Suppressor macrophage treated with lipopolysaccharide for 1 hour (primary cell): ENCODE measurements at regions not wholly inside any gene's neighbourhood (a gene's known extent, or its start where the extent isn't known, plus 50 kb on each side); places are given as distances from the start of the nearest gene placed in this dataset.
A peak's percentile ranks its signal among the peaks of the same experiment; 100 is the strongest.

Source experiments
- DNase-seq, 3 donors: peaks; one replicate each; pipeline ENCODE4 v3.0.0-alpha.2; 2020 to 2022

DNA sequence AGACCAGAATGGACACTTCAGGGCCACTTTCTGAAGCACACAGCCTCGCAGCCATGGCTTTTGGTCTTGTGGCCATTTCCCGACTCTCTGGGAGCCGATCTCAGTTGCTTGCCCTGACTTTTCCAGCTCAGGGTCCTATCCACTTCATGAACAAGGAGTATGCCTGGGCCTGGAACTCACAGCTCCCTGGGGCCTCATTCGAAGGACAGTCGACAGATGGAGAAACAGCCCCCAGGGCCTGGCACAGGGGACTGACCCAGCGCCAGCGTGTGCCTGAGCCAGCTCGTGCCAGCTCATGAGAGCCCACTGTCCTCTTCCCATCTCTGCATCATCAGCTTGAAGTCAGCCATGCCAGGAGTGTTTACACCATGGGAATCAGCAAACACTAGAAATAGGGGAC lies 134.6 kb upstream of the GPC1 start:
- no peak for DNase-seq

DNA sequence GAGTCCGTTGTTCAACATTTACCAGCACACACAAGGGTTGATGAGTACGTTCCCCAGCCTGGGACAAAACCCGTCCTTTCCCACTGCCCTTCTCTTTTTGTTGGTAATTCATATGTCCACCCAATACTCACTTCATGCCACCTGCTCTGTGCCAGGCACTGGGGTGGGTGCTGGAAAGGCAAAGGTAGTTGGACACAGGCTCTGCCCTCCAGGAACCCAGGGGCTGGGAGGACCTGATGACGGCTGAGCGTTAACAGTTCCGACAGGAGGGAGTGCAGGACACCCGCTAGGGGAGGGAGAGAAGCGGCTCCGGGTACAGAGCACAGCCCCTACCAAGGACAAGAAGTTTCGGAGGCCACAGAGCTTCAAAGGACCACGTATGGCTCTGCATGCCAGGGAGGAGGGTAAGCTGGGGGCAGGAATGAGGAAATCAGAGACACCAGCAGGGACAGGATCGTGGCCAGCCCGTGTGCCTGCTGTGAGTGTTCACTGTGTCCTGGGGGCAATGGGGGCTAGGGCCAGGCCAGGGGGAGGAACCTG lies 134.1 kb upstream of the GPC1 start:
- DNase-seq = no peak

DNA sequence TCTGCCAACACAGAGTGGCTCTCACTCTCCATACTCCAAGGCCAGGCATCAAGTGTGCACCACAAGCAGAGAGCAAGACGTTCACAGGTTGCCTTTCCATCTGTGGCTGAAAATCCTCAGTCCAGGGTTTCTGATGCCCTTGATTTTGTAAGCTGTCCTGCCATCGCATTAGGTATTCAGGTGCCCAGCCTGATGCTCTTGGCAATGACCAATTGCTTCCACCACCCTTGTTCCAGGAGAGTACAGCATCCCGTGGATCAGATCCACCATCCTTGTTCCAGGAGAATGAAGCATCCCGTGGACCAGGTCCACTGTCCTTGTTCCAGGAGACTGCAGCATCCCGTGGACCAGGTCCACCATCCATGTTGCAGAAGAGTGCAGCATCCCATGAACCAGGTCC lies 133.4 kb upstream of the GPC1 start:
- DNase-seq = no peak

DNA sequence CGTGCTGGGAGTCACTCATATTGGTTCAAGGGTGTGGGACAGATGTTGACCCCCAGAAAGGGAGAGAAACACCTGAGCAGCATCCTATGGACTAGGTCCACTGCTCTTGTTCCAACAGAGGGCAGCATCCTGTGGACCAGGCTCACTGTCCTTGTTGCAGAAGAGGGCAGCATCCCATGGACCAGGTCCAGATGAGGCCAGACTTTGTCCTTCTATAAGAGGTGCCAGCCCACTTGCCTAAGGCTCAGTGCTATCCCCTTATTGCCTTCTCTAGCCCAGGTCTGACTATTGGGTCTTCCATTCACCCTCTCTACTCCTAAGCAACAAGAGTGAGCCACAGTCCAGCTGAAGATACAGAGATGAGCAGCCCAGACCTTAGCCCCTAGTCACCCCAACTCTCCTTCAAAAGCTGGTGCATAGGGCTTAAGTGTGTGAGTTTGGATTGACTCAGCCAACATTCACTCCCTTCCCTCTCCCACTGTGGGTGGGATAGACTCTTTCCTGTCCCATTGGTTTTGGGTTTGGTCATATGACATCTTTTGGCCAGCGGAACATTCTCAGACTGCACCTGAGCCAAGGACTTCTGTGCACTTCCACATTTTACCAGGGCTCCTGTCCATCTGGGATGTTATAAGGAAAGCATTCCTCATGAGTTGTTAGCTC lies 132.4 kb upstream of the GPC1 start:
- DNase-seq = no peak

DNA sequence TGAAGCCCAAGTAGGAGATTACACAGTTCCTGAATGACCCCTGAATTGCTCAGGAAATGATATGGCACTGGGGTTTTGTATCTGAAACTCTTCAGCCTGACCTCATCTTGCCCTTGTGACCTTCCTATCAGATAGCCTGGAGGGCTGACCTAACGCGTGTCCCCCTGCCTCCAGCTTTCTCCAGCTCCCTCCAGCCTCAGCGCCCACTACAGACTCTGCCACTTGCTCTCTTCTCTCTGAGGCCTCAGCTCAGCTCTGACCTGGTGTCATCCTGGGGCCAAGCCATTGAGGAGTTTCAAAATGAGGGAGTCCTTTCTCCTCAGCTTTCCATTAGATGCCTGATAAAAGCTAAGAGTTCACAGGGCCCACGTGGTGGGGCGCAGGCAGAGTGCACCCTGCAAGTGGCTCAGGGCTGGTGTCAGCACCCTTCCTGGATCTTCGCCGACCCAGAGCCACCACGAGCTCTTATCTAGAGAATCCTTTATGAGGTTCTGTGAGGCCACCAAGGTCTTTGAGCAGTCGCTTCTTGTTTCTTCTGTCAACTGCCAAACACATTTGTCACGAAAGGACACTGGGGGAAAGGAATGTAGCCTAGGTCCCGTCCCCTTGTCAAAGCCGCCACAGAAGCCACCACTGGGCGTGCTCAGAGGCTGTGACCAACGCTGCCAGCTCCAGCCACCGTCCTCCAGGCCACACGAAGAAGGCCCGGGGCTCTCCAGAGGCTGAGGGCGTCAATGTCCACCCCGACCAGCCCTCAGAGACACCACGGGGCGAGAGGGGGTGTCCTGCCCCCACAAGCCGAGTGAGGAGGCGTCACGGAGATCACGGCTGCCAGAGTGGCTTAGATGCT lies 131.3 kb upstream of the GPC1 start:
- no peak for DNase-seq

DNA sequence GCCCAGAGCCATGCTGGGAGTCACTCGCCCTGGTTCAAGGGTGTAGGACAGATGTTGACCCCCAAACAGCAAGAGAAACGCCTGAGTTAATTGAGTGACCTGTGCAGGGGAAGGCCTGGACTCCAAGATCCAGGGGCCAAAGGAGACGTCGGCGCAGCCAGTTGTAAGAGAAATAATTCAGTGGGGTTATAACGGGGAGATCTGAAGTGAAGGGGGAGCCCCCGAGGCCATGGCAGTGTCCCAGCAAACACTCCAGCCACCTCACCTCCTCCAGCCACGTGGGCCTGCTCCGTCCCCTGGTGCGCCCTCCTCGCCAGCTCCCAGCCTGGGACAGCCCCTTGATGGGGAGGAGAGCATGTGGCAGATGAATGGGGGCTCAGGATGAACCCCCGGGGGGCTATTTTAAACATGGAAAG lies 130.7 kb upstream of the GPC1 start:
- no peak for DNase-seq

DNA sequence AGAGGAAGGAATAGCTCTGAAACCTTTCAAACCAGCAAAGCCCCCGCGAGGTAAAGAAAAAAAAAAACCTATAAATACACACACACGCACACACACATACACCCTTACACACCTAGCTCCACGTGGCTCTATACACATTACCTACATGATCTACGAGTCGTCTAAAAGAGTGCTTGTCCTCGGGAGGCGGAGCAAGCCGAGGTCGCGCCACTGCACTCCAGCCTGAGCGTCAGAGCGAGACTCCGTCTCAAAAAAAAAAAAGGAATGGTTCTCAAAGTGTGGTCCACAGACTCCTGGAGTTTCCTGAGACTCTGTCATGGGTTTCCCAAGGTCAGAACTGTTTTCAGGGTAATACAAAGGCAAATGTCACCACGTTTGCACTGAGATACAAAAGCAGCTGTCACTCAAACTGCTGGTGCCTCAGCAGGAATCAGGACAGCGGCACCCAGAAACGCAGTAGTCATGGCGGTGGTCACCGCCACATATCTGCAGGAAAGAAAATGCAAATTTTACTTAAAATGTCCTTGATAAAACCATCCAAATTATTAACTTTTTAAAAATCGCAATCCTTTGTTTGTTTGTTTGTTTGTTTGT lies 130.0 kb upstream of the GPC1 start:
- no peak for DNase-seq

DNA sequence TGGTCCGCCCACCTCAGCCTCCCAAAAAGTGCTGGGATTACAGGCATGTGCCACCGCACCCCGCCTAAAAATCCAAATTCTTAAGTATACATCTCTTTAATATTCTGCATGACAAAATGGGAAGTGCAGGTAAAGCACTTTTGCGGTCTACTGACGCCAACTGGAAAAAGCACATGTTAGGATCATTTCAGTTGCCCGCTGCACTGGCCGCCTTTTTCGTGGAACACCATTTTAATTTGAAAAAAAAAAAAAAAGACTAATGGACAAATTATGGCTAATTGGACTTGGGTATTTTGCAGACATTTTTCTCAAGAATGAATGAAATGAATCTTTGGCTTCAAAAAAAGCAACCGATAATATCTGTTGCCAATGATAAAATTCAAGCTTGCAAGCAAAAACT lies 129.3 kb upstream of the GPC1 start:
- no peak for DNase-seq

DNA sequence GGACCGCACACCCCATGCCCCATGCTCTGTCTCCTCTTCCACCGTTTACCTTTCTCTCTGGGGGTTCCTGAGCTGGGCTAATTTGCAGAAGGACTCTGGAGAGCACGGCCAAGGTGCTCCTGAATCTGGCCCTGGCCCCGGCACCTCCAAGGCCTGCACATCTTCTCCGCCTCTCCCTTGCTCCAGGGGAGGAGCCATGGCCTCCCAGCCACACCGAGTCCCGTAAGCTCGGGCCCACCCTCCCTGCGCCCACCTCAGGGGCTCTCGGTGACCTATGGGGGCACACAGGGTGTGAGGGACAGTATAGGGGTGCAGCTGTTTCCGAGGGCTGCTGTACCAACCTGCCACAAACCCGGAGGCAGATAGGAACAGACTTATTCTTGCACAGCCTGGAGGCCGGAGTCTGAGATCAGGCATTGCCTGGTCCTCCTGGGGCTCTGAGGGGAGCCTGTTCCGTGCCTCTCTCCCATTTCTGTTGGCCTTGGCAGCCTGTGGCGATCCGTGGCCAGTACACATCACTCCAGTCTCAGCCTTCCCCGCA lies 127.3 kb upstream of the GPC1 start:
- DNase-seq = no peak

DNA sequence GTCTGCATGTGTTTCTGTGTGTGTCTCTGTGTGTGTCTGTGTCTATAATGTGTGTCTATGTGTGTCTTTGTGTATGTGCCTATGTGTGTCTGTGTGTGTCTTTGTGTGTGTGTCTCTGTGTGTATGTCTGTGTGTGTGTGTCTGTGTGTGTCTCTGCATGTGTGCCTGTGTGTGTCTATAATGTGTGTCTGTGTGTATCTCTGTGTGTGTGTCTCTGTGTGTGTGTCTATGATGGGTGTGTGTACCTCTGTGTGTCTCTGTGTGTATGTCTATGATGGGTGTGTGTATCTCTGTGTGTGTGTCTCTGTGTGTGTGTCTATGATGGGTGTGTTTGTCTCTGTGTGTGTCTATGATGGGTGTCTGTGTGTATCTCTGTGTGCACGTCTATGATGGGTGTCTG lies 126.2 kb upstream of the GPC1 start:
- DNase-seq = no peak

DNA sequence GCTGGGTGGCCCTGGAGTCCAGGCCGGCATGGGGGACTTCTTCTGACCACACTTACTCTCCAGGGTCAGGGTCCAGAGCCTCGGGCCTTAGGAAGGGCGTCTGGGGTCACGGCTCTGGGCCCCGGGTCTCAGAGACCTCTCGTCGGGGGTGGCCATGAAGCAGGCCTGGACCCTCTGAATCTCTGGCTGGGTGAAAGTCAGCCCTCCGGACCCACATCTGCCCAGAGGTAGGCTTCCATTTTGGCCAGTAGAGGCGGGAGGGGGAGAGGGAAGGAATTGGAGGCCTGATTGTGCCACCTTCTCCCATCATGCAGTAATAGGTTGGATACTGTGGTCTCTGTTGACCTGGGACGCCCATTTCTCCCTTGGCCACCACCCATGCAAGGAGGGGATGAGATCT lies 125.3 kb upstream of the GPC1 start:
- DNase-seq = no peak

DNA sequence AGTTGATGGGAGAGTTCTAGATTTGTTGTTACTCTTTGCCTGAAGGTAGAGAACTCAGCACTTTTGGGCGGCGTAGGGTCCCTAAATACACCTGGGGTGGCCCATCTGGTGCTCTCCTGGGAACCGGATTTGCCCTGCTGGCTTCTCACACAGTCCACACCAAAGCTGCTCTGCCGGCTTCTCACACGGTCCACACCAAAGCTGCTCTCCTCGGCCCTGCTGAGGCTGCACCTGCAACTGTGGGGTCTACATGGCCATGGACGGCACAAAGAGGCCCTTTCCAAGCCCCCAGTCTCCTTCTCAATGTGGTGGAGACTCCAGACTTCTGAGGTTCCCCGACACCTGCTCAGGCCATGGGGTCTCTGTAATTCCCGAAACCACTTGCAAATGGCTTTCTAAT lies 124.8 kb upstream of the GPC1 start:
- no peak for DNase-seq

DNA sequence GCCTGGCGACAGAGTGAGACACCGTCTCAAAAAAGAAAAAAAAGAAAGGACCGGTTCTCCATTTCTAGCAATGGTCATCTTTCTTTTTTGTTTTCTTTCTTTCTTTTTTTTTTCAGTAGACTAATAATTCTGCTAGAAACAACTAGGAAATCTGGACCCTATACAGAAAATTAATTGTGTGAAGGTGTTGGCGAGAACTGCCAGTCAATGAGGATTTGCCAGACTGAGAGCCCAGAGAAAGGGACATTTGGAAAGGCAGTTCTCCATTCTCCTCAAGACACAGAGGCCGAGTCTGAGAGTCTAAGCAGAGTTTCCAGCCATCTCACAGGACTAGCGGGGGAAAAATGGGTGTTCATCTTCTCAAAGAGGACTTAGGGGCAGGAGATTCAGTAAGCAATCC lies 123.6 kb upstream of the GPC1 start:
- no peak for DNase-seq

DNA sequence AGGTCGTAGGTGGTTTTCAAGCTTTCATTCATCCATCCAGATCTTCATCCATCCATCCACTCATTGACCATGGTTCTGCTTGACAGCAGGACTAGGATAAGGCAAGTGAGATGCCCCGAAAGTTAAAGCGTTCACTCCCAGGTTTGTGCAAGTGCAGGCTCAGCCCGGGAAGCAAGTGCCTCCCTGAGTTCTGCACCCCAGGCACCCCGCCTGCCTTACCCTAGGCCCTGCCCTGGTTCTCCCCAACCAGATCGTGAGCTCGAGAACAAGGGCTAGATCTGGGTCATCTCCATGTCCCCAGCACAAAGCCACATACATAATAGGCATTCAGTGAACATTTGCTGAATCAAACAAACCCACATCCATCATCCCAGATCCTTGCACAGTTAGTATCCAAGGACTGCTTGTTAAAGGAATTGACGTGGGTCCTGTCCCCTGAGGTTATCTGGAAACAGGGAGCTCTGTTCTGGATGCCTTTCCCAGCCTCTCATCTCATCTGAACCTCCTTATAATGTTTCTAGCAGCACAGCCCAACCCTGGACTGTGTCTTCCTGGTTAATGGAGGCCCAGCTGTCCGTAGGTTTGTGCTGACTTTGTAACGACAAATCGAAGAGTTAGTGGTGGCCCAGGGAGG lies 116.1 kb upstream of the GPC1 start:
- DNase-seq = no peak

DNA sequence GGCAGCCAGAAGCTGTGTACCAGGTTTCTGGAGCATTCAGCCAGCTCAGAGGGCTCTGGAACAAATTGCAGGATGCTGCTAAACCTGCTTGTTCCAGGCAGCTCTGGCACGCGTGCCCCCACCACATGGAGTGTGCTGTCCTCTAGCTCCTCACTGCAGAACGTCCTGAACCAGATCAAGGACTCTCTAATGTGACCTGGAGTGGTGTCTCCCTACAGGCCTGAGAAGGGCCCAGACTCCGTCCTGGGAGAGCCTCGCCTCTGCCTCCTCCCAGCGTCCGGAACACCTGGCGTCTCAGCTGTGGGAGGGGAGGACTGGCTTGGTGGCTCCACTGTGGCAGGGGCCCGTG lies 115.6 kb upstream of the GPC1 start:
- no peak for DNase-seq

DNA sequence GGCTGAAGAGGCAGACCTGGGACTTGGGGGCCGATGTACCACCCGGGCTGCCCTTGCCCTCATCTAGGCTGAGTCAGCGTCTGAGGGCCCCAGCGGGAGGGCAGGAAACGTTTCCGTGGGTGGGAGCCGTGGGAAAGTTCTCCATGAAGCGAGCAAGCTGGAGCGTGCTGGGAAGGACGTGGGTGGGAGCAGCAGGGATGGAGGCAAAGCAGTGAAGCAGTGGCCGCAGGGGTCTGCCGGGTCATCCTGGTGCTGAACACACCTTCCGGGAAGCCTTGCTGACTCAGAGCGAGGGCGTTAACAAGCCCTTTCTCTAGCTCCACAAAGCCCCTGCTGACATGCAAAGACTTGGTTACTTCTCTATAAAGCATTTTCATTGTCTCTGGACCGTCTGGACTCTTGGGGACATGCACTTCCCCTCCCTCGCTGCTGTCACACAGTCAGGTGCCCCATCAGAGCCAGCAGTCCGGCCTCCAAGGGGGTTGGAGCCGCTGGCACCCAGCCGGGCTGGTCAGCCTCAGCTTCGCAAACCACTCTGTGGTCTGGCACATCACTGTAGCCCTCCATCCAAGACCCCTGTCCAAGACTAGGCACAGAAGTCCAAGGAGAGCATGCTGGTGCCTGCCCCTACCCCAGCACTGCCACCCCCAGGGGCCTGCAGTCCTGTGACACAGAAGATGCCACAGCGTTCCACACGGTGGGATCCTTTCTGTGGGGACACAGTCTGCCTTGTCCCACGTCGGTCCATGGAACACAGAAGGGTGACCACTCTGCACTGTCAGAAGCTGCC lies 115.1 kb upstream of the GPC1 start:
- peak; percentile 4 to 23 (median 17) for DNase-seq

DNA sequence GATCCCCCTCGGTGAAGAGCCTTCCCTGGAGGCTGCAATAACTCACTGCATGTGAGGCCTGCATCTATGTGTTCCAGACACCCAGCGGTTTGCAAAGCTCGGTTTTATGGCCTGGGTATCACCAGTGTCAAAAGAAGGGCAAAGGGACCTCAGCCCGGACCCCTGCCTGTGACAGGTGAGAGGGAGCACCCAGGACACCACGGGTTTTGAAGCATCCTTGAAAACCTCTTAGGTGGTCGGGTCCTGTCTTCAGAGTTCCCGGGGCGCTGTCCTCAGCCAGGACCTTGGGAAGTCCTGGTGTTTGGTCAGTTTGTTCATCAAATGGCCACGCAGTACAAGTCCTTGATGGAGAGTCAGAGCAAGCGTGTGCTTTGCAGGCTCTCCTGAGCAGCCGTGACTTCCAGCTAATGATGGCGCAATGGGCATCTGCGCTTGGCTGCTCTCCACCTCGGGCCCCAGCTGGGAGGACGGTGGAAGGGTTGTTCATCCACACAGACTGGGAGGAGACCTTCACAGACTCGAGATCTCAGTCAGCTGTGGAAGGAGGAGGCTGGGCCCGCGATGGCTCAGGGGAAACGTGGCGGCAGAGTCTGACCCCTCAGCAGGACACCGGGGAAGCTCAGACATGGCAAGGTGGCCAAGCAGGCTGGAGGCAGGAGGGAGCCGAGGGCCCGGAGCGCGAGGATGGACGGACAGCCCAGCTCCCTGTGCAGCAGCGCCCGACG lies 113.1 kb upstream of the GPC1 start:
- DNase-seq = no peak

DNA sequence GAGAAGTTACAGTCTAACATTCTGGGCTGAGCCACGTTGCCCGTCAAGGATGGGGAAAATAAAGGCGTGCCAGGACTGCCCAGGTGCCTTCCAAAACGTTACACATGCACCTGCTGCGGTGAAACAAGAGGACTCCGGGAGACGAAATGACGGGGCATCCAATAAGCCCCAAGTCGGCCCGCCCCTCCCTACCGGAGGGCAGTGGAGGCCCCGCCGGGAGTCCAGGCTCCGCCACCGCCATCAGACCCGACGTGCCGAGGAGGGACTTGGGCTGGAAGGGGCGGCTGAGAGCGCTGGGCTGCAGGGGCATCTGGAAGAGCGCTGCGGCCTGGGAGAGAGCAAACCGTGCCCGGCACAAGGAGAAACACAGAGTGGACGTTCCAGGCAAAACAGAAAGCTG lies 112.5 kb upstream of the GPC1 start:
- DNase-seq = no peak

DNA sequence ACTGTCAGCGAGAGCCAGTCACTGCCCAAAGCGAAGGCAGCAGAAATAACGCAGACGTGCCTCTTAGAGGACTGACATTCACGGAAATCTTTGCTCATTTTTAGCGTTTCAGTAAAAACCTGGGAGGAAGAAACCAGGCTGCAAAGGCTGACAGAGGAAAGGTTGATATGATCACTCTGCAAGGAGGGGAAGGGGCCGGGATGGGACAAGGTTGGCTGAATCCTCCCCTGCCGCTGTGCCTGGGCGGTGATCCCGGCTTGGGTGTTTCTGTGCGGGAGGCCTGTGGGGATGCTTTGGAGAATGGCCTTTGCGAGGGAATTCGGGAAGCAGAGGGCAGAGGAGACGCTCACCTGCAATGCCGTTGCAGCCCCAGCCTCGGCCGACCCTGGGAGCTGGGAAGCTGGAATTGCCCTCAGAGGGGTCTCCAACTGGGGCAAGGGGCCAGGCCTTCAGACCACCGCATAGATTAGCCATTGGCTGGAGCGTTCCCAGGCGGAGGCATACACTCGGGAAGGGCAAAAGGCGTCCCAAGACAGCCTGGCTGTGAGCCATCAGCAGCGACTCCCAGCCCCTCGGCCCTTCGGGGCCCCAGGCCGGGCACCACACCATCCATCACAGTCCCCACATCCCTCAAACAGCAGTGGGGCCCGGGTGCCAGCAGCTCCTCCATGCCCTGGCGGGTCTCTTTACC lies 111.7 kb upstream of the GPC1 start:
- DNase-seq = no peak

DNA sequence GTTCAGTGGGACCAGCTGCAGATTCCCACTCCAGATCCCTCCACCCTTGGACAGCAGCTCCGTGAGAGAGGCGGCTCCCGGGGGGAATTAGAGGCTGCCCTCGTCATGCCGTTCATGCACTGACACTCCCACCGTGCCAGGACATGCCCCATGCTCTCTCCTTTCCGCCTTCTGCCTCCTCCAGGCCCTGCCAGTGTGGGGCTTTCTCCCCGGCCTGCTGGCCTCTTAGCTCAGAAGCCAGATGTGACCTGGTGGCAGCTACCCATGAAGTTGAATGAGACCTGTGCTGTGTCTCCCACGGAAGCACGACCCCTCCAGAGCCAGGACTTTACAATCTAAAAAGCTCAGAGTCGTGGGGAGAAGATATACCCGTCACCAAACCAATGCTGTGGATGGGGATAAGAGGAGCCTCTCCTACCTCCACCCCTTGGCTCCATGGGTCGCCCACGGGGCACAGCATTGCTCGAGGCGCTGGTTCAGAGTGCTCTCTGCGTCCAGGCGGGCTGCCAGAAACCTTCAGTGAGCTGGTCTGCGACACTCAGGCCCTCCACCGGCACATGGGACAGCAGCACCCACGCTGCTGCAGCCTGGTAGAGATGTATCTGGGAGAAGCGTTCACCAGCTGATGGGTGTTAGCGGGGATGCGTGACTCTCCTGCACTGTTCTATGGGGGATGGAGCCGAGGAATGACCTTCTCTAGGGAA lies 111.0 kb upstream of the GPC1 start:
- DNase-seq = no peak
